Stimulated activated CD4-positive, alpha-beta T cell treated with anti-CD3 and anti-CD28 coated beads, TNF-alpha, amount 100 ng/mL, for 24 hours (primary cell): ENCODE measurements at regions not wholly inside any gene's neighbourhood (a gene's known extent, or its start where the extent isn't known, plus 50 kb on each side); places are given as distances from the start of the nearest gene placed in this dataset.
"Not testable (repeated sequence)": the region's sequence is repeated elsewhere in the genome, so short reads cannot be mapped to it uniquely, and the experiment has no call there.

Experiments
- DNase-seq, 3 experiments: peaks; one replicate each; pipeline ENCODE4 v3.0.0-alpha.2; 2020; ENCODE audit warnings: low read depth in 3 of 3

DNA sequence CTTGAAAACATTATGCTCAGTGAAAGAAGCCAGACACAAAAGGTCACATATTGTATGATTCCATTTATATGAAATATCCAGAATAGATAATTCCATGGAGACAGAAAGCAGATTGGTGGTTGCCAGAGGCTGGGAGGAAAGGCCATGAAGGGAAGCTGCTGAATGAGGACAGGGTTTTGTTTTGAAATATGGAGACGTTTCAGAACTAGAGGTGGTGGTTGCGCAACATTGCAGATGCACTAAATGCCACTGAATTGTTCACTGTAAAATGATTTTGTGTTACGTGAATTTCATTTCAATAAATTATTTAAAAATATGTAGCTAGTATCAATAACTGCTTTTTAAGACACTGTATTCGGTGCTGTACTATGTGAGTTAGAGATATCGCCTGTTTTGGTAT is 101.7 kb upstream of the ZNF236 start:
- DNase-seq: no peak

DNA sequence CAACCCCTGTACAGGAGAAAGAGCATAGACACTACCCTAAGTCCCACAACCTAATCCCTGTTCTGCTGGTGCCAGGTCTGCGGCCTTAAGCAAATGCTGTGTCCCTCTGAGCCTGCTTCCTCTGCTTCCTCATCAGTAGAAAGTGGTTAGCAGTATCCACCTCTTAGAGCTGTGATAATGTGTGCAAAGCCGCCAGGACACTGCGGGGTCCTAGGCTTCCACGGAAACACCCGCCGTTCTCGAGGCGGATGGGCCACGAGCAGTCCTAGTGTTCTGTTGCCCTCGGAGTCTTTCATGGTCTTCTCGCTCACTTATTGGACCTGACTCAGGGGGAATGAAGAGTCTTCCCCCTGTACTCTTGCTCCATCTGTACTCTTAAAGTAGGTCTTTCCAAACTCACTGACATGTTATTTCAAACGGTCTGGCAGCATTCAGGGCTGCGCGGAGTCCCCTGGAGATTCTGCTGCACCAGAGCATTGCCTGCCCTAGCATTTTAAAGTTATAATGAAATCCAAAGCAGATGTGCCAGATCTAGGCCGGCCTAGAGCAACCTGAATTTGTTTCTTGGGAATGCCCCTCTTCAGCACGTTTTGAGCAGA is 107.2 kb upstream of the ZNF236 start:
- no peak for DNase-seq

GRCh38 chr18:76713432-76713831 is 108.9 kb upstream of the ZNF236 start:
- DNase-seq: no peak

GRCh38 chr18:76712511-76713140 is 109.7 kb upstream of the ZNF236 start:
- DNase-seq: no peak

DNA sequence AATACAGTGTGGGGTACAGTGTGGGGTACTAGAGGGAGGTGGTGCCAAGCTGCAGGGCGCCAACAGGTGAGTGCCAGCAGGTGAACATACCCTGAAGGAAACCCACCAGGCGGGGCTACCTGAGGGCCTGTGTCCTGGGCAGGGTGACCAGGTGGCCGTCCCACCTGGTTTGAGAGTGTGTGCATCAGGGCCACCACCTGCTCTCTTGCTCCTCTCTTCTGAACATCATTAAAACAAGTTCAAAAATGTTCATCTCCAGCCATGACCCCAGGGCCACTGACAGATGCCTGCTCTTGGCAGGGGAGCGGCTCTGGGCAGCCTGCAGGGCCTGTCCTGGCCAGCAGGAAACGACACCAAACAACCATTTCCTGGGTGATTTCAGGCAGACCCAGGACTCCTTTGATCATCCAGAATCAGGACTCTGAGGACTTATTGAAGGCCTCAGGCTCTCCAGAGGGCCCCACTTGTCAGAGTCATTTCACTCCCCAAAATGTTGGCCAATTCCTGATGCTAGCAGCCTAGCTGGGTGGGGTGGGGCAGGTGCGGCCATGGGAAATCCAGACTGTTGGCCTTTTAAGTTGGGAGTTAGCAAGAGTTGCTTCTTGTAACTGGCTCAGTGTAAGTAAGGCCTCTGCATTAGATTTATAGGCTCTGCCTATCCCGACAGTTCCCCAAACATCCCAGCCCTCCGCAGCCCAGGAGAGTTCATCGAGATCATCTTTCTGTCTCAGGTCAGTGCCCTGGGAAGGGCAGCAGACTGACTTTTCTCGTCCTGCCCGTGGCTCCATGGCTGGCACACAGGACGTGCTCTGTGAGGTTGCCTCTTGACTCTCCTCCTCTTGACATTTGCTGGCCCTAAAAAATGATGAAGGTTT is 111.5 kb upstream of the ZNF236 start:
- DNase-seq: no peak

DNA sequence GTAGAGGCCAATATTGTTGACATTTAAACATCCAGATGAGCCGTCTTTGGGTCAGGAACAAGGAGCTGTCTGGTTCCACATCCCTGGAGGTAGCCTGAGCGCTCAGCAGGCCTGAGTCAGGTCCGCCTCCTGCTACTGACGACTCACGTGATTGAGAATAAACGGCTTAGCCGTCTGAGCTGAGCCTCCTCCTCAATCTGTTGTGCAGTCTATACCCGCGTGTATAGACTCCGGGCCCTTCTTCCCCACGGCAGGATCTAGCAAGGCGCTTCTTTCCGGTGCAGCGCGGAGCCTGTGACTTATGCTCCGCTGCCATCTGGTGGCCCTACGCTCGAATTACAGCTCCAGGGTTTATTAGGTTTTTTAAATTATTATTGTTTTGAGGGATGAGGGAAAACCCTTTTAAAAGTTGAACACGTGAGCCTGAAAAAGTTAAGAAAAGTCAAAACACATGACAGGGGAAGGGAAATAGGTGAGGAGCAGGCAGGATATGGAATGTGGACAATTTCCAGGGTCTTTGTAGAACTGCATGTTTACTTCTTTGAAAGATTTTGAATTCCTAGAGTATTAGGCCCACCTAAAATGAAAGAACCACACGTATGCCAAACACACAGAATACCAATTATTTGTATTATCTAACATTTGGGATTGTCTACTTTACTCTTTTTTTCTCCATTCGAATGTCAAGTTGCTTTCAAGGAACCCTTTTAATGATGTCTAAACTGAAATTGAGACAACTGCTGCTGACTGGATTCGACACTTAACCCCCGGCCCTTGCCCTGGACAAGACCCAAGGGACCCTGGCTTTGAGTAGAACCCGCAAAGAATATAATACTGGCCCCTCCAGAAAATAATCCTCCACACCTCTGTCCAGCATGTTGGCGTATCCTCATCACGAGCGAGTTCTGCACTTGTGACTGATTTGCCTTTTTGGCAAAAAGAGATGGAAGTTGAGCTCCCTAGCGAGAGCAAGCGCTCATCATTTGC is 112.4 kb upstream of the ZNF236 start:
- DNase-seq: peak; percentile 31 to 47 (median 32)

GRCh38 chr18:76708722-76709353 is 113.5 kb upstream of the ZNF236 start:
- no peak for DNase-seq

DNA sequence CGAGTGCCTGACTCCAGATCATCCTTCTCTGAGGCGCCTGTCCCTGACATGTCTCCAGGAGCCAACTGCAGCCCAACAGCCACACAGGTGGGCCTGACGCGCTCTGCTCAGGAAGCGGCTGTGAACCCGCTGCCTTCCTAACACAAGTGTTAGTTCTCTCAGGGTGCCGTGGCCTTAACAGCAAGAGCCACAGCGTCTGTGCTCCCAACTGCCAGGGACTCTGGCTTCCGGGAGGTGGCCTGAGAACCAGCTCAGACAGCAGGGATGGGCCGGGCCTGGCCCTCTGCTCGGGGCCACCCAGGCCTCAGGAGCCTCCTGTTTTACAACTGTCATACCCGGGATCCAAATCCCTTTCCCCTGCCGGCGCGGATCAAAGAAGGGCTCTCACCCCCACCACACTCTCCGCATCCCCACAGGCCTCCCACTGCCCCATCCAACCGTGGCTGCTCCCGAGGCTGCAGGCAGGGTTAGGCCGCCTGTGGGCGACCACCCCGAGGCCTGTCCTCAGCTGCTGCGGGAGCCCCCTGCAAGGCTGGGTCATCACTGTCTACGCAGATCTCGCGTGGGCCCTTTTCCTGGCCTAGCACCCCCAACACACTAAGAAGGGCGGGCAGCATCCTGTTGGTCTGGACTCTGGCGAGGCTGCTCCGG is 114.2 kb upstream of the ZNF236 start:
- no peak for DNase-seq

DNA sequence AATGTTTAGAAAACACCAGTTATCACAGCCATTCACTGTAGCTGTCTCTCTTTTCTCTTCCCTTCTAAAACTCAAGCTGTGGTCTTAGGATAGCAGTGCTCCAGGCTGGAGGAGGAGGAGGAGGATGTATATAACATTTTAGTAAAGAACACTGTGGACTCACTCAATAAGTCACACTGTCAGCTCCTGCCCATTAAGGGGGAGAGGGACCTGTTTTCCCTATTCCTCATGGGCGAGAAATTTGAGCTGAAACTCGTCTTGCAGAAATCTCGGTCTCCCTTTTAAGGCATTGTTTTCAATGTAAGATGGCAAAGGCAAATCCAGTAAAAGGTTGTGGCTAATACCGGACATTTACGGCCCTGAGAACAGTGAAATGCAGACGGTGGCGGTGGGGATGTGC is 114.8 kb upstream of the ZNF236 start:
- no peak for DNase-seq

DNA sequence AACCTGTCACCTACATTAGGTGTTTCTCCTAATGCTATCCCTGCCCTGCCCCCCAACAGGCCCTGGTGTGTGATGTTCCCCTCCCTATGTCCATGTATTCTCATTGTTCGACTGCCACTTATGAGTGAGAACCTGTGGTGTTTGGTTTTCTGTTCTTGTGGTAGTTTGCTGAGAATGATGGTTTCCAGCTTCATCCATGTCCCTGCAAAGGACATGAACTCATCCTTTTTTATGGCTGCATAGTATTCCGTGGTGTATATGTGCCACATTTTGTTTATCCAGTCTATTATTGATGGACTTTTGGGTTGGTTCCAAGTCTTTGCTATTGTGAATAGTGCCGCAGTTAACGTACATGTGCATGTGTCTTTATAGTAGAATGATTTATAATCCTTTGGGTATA is 117.8 kb upstream of the ZNF236 start:
- DNase-seq: not testable (repeated sequence)

DNA sequence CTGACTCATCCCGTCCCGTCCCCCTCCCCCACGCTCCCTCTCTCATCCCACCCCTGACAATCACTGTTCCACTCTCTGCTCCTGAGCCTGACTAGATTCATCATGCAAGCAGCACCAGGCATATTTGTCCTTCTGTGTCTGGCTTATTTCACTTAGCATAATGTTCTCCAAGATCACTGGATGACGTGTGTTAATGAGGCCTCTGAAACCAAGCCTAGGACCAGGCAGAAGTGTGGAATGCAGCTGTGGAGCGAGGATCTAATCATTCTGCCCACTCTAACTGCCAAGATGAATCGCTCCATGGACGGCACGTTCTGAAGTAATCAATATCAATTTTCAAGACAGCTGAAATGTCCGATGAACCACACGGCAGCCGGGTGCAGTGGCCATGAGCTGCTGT is 122.4 kb upstream of the ZNF236 start:
- no peak for DNase-seq

GRCh38 chr18:76697441-76697901 is 124.9 kb upstream of the ZNF236 start:
- no peak for DNase-seq

- no peak for DNase-seq
Measured at GRCh38 chr18:76691800-76692199, 130.6 kb upstream of the ZNF236 start.

DNA sequence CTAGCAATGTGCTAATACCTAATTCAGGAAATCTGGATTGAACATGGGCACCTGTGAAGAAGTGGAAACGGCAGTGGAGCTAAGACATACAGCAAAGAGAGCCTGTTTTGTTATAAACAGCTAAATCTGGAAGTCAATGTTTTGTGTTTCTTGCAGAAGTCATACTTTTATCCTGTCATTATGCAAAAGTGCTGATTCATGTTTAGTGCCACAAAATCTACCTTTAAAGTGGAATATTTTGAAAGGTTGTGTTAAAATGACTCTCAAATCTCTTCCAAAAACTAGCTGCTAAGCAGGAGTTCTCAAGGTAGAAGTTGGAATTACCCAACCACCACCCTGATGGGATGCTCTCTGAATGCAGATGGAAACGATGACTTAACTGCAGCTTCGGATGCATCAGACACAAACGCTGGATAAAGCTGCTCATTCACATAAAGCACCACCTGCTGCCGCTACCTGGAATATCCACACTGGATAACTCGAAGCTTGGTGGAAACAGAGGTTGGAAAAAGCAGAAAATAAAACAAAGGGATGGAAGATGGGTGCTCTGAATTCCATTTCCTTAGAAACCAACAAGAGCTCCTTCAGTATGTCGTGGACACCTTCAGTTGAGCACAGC is 132.6 kb upstream of the ZNF236 start:
- no peak for DNase-seq

- DNase-seq: no peak
Measured at GRCh38 chr18:76688724-76689472, 133.5 kb upstream of the ZNF236 start.

DNA sequence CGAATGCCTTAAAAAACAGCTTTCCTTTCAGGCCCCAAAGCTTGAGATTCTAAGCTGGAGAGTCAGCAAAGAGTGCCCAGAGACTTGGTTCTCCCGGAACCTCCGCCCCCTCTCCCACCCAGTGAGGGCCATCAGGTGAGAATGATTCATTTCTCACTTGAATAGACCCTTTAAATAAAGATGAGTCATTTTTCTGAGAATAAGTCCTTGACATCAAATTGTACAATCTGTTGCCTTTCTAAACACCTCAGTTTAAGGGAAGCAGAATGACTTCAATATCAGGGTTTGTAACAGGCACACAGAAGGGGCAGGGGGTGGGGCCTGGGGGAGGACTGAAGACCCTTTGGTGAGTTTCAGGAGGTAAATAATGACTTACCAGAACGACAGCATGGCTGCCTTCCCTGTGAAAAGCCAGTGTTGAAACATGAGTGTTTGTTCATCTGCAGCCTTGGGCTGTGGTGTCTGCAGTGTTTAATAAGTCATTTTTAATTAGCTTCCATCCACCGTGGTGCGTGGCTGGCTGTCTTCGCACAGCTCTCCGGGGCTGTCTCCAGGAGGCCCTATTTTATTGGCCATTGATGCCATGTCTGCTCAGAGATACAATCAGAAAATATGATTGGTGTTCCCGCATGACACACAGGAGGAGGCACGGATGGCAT is 134.9 kb upstream of the ZNF236 start:
- peak in 1 of 3 experiments; percentile 22 for DNase-seq

DNA sequence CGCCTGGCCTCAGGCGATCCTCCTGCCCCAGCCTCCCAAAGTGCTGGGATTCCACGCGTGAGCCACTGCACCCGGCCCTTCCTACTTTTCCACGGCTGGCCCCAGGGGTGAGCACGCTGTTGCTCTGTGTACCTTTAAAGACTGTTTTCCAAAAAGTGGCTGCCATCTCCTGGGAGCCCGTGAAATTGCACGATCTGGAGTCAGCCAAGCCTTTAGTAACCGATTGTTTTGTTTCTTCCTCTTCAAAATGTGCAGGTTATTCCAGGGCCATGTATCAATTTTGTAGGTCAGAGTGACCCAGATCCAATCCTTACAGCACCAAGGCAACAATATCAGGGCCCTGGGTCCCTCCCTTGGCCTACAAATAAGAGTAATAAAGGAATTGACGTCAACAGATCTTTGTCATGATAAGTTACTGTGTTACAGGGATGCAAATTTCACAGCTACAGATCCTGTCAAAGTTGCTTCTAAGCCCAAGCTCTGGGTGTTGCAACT is 135.6 kb upstream of the ZNF236 start:
- no peak for DNase-seq

DNA sequence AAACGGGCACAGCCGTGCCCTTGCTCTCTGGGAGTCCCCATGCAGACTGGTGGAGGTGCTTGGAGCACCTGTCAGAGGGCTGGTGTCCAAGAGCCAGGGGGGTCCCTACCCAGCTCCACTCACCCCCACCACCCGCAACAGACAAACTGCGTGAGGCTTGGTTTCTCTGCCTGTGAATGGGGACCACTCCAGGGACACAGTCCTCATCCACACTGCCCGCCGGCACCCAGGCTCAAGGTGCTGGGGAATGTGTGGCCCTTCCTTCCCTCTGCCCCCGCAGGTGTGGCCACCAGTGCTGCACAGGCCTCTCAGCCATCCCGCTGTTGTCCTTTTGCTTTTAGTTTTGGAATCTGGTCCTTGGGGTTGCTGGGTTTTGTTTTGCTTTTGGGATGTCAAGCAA is 136.5 kb upstream of the ZNF236 start:
- no peak for DNase-seq

GRCh38 chr18:76685402-76685801 is 137.0 kb upstream of the ZNF236 start:
- DNase-seq: no peak
